Mesodermal cell (in vitro differentiated cells): ENCODE measurements at regions not wholly inside any gene's neighbourhood (a gene's known extent, or its start where the extent isn't known, plus 50 kb on each side); places are given as distances from the start of the nearest gene placed in this dataset.
A peak's percentile ranks its signal among the peaks of the same experiment; 100 is the strongest.
"Not testable (repeated sequence)": the region's sequence is repeated elsewhere in the genome, so short reads cannot be mapped to it uniquely, and the experiment has no call there.

Experiments used
- H3K27ac ChIP-seq: 2 replicates; pipeline ENCODE4 v1.7.0; 2013; ENCODE audit warnings: mild to moderate bottlenecking, low read depth, low read length, moderate library complexity; ENCODE audit not compliant: severe bottlenecking
- H3K36me3 ChIP-seq: 2 replicates; pipeline ENCODE4 v1.7.1; 2013; ENCODE audit warnings: mild to moderate bottlenecking, low read length, moderate library complexity; ENCODE audit not compliant: control insufficient read depth, insufficient read depth
- H3K4me1 ChIP-seq: one replicate; pipeline ENCODE4 v1.7.1; 2013; ENCODE audit warnings: mild to moderate bottlenecking, low read length; ENCODE audit not compliant: insufficient read depth, control insufficient read depth, poor library complexity, severe bottlenecking
- H3K4me3 ChIP-seq: 2 replicates; pipeline ENCODE4 v1.7.0; 2013; ENCODE audit warnings: low read length, control low read depth, mild to moderate bottlenecking; ENCODE audit not compliant: insufficient read depth, poor library complexity, severe bottlenecking; ENCODE audit errors: extremely low read depth
- H3K9me3 ChIP-seq: 2 replicates; pipeline ENCODE4 v1.7.1; 2013; ENCODE audit warnings: mild to moderate bottlenecking, low read length, moderate library complexity; ENCODE audit not compliant: control insufficient read depth
- WGBS, 2 experiments: methylation state at CpG; one replicate each; pipeline ENCODE4 v1.1.5; 2013; ENCODE audit warnings: missing lambda C conversion rate in 2 of 2; ENCODE audit not compliant: insufficient coverage in 2 of 2; 5-methylcytosine and 5-hydroxymethylcytosine counted together

DNA sequence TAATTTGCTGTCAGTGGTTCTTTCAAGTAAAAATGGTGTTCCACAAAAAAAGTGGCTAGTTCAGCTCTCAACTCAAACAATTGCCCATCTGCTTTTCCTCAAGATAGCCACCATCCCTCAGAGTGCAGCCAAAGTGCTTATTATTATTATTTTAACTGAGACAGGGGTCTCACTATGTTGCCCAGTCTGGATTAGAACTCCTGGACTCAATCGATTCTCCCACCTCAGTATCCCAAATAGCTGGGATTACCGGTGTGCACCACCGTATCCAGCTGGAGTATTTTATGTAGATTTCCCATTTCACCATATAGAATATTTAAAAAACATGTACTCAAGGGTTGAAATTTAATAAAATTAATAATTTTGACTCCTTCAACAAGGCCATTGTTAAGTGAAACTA, 62.1 kb upstream of the USP9X start:
- WGBS, 2 experiments = no CpG with 5 or more reads among the region's 3 CpGs
- Histone ChIP-seq H3K27ac (no peak overlapping the region), H3K36me3 (no peaks in the 10 kb centered on the region), H3K9me3 (no peaks in the 10 kb centered on the region), H3K4me1 (peaks cover 9% of the 10 kb centered on the region), H3K4me3 (no peak overlapping the region)

DNA sequence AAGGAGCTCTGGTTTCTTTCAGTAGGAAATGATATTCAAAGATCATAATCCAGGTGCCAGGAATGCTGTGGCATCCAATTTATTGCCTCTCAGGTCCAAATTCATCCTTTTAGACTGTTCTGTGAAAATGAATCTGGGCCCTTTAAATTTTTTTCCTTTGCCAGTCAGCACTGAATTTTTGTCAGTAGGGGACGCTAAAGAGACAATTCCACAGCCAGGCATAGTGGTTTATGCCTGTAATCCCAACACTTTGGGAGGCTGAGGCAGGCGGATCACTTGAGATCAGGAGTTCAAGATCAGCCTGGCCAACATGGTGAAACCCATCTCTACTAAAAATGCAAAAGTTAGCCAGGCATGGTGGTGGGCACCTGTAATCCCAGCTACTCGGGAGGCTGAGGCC, 60.9 kb upstream of the USP9X start:
- H3K36me3 ChIP-seq, H3K4me1 ChIP-seq, H3K4me3 ChIP-seq, H3K27ac ChIP-seq, H3K9me3 ChIP-seq: not testable (repeated sequence)
- no CpG with 5 or more reads among the region's 3 CpGs for WGBS, 2 experiments

DNA sequence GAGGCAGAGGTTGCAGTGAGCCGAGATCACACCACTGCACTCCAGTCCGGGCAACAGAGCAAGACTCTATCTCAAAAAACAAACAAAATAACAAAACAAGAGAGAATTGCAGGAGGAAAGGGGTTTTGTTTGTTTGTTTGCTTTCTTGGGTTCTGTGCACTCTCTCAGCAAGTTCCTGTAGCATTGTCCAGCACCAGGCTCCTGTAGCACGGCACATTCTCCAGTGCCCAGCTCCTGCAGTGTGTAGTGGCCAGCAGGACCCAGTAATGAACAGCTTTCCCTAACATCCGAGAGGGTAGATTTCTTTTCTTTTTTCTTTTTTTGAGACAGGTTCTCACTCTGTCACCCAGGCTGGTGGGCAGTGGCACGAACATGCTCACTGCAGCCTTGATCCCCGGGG, 60.5 kb upstream of the USP9X start:
- Histone ChIP-seq H3K36me3 (no peaks in the 10 kb centered on the region), H3K4me3 (no peak overlapping the region), H3K27ac (no peak overlapping the region), H3K9me3 (no peaks in the 10 kb centered on the region), H3K4me1 (peaks cover 9% of the 10 kb centered on the region)
- WGBS, 2 experiments = 80% methylated on average over 1 of the region's 6 CpGs; no CpG with 5 or more reads in 1 of the 2 experiments

DNA sequence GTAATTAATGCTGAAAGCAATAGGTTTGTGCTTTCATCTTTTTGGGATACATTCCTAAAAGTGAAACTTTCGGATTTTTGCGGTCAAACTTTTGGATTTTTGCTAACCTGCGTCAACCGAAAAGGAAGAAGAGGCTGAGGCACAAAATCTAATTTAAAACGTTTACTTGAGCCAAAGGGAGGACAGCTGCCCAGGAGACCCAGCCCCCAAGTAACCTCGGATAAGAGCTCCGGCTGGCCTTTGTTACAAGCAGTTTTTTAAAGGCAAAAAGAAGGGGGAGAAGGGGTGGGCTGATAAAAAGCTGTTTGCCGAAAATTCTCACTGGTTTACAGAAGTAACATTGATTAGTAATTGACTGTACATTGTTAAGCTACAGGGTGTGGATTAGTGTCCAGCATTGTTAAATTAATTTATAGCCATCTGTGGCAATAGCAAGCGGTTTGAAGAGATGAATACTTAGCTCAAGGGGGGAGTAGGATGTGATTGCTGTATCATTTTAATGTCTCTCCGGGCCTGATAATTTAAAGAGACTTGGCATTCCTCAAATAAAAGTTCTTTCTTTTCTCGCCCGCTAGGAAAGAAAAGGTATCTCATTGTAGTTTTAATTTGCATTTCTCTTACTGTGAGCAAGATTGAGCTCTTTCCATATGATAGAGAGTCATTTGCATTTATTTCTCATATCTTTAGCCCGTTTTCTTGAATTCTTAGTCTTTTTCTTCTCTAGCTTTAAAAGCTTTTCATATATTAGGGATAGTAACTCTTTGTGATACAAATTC, 59.1 kb upstream of the USP9X start:
- H3K27ac ChIP-seq = peak overlapping the region; percentile 45
- no peak overlapping the region for H3K4me3 ChIP-seq
- H3K36me3 ChIP-seq = no peaks in the 10 kb centered on the region
- H3K4me1 ChIP-seq = peaks cover 9% of the 10 kb centered on the region
- WGBS, 2 experiments = 4% methylated on average over 4 of the region's 13 CpGs; no CpG with 5 or more reads in 1 of the 2 experiments
- H3K9me3 ChIP-seq = no peaks in the 10 kb centered on the region

GRCh38 chrX:41026702-41027078, 58.6 kb upstream of the USP9X start:
- Histone ChIP-seq H3K4me1 (peaks cover 9% of the 10 kb centered on the region), H3K36me3 (no peaks in the 10 kb centered on the region), H3K9me3 (no peaks in the 10 kb centered on the region), H3K4me3 (no peak overlapping the region), H3K27ac (peak overlapping the region; percentile 23)
- WGBS, 2 experiments = no CpG with 5 or more reads among the region's 5 CpGs

GRCh38 chrX:41029332-41029731, 55.9 kb upstream of the USP9X start:
- WGBS, 2 experiments = no CpG with 5 or more reads among the region's 7 CpGs

DNA sequence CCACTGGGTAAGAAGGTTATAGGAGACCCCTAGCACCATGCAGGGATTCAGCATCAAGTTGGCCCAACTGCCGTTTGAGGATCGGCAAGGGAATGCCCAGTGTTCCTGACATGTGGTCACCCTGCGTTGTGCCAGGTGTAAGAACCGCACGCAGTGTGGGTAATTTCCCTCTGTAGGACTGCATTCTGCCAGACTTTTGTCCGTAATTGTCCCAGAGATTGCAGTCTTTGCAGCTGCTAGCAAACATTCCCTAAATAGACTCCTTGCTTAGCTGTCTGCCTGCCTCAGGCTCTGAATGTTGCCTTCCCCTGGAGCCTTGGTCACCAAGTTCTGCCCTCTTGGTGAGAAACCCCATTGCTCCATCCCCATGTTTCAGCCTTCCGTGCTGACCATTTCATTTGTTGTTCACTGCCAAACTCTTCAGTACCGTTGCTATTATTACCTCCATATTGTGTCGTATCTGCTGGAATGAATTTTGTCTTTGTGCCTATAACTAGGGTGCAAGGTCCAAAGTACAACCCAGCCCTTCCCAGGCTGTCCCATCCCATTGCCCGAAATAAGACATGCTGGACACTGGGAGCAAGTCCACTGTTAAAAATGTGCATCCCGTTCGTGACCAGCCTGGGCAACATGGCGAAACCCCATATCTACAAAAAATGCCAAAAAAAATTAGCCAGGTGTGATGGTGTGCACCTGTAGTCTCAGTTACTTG, 53.8 kb upstream of the USP9X start:
- Histone ChIP-seq H3K4me1 (peaks cover 8% of the 10 kb centered on the region), H3K36me3 (no peaks in the 10 kb centered on the region), H3K4me3 (no peak overlapping the region), H3K9me3 (no peaks in the 10 kb centered on the region), H3K27ac (no peak overlapping the region)
- WGBS, 2 experiments = 94 to 96% methylated on average over 6 to 8 of the region's 13 CpGs

More at GRCh38 chrX:41029332-41029731, 55.9 kb upstream of the USP9X start:
- Histone ChIP-seq H3K4me1 (peaks cover 9% of the 10 kb centered on the region), H3K27ac (no peak overlapping the region), H3K36me3 (no peaks in the 10 kb centered on the region), H3K4me3 (no peak overlapping the region), H3K9me3 (no peaks in the 10 kb centered on the region)

DNA sequence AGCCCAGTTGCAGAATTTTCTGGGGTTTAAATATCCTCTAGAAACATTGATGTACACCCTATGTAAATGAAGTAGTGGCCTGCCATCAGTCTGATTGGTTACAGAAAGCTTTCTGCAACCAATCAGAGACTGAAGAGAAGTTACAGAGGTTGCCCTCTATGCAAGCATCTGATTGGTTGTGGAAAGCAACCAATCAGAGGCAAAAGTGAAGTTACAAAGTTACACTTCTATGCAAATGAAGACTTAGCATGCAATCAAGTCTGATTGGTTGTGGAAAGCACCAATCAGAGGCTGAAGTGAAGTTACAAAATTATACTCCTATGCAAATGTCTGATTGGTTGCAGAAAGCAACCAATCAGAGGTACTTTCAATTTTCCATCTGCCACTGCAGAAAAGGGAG, 51.9 kb upstream of the USP9X start:
- Histone ChIP-seq H3K27ac (no peak overlapping the region), H3K36me3 (no peaks in the 10 kb centered on the region), H3K9me3 (no peaks in the 10 kb centered on the region), H3K4me3 (no peak overlapping the region), H3K4me1 (no peaks in the 10 kb centered on the region)

GRCh38 chrX:41034902-41035301, 50.3 kb upstream of the USP9X start:
- not testable (repeated sequence) for H3K36me3 ChIP-seq, H3K9me3 ChIP-seq, H3K4me1 ChIP-seq, H3K4me3 ChIP-seq, H3K27ac ChIP-seq
- WGBS, 2 experiments = 83% methylated on average over 2 of the region's 5 CpGs; no CpG with 5 or more reads in 1 of the 2 experiments
